ENCODE measurements at regions not wholly inside any gene's neighbourhood (a gene's known extent, or its start where the extent isn't known, plus 50 kb on each side); places are given as distances from the start of the nearest gene placed in this dataset.

- TF ChIP-seq POLR2A (IDR thresholded peaks at IDR 0.05; ENCODE audit: extremely low read depth, insufficient read length) (no peak), CTCF (IDR thresholded peaks at IDR 0.05; ENCODE audit: low read depth, low read length) (no peak), MAX (IDR thresholded peaks at IDR 0.05; ENCODE audit: low read depth, low read length) (no peak), MYC (IDR thresholded peaks at IDR 0.05; ENCODE audit: low read depth, low read length) (no peak)
Measured at GRCh38 chr3:72563690-72564370, 284.4 kb downstream of the SHQ1 start.
